Middle frontal gyrus (tissue), 1 donor: ENCODE measurements at regions not wholly inside any gene's neighbourhood (a gene's known extent, or its start where the extent isn't known, plus 50 kb on each side); places are given as distances from the start of the nearest gene placed in this dataset.

Experiments
- DNase-seq: peaks from one replicate; pipeline ENCODE4 v3.0.0-alpha.2; 2015; ENCODE audit warnings: low spot score; ENCODE audit errors: extremely low spot score

DNA sequence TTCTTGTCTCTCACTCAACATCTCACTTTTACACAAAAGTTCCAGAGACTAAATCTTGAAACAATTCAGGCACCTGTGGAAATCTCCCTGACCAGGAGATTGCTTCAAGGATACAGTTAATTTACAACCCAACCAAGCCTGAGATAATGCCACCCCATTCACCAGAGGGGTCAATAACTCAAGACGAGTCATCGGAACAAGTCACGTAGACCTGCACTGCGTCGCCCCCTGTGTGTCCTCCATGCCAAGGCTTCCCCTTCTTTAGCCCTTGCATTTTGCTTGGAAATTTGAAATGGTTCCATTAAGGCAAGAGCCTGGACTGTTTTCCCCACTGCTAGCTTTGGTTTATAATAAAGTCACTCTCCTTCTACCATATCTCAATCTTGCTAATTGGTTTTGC lies 129.0 kb upstream of the NEO1 start:
- DNase-seq: no peak

DNA sequence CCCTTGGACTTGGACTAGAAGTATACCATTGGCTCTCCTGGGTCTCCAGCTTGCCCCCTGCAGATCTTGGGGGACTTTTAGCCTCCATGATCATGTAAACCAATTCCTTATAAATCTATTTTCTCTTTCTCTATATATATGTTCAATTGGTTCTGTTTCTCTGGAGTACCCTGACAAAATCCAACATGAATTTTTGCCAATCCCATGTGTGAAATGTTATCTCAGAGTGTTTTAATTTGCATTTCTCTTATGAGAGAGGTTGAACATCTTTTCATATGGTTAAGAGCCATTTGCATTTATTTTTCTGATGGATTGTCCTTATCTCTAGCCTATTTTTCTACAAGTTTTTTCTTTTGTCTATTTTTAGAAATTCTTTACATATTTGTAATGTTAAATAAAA lies 131.7 kb upstream of the NEO1 start:
- DNase-seq: no peak

DNA sequence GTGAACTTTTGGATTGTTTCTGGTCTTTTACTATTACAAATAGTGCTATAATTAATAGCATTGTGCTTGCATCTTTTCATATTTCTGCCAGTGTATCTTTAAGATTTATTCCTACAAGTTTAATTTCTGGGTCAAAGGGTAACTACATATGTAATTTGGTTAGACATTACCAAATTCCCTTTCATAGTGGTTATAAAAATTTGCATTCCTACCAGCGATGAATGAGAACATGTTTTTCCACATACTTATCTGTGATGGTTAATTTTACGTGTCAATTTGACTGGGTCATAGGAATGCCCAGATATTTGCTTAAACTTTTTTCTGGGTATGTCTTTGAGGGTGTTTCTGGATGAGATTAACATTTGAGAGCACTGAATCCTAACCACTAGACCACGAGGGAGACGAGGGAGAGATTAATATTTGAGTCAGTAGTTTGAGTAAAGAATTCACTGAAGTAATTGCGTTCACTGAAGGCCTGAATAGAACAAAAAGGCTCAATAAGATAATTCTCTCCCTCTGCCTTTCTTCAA lies 132.3 kb upstream of the NEO1 start:
- no peak for DNase-seq

DNA sequence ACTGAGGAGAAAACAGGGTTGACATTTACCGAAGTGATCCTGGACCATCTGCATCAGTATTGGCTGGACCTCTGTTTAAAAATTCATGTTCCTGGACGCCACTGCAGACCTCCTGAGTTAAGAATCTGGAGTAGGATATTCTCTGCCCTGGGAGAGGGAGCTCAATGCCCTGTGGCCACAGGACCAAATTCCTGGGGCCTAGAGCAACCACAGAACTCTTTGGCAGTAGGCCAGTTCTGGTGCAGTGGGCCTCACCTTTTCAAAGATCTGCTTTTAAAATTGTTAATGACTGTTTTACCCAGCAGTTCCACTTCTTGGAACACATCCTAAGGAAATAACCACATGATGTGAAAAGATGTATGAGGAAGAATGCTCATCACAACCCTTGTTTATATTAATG lies 133.3 kb upstream of the ADPGK start:
- no peak for DNase-seq

DNA sequence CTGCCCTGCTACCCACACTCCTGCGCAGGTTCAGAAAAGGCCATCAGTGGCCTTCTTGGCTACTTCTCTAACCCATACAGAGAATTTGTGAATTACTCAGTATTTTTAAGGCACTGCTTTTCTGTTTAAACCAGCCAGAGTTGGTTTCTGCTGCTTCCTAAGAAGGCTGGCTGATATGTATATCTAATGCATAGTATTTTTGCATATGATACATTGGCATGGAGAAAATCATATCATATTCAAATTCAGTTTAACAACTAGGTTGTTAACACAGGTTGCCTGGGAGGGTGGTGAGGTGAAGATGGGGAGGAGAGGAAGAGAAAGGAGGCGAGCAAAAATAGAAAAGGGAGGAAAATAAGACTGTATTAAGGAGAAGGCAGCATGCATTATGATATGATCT lies 132.8 kb upstream of the ADPGK start:
- DNase-seq: no peak

DNA sequence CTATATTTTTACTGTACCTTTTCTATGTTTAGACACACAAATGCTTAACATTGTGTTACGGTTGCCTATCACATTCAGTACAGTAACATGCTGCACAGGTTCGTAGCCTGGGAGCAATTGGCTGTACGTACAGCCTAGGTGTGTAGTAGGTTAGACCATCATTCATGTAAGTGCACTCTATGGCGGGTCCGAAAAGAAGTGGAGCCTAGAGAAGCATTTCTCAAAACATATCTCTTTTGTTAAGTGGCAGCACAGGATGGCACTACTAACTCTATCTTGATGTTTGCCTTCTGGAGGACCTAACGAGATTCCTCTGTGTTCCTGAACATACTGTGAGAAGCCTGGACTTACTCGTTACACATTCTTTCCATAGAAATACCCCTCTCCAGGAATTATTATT lies 132.3 kb upstream of the ADPGK start:
- no peak for DNase-seq

DNA sequence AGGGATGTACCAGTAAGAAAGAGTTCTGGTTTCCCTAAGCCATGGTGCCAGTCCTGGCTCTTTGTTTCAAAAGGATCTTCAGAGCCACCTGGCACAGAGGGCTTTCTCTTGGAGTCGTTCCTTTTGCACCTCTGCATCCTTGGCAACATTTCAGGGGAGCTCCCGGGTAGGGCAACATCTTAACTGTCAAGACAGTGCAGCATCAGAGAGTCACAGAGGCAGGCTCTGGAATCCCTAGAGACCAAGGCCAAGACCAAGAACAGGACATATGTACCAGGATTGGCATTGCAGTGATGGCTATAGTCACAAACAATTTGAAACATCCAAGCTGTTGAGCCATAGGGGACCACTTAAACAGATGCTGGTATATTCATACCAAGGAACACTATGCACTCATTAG lies 129.4 kb upstream of the ADPGK start:
- DNase-seq: no peak

DNA sequence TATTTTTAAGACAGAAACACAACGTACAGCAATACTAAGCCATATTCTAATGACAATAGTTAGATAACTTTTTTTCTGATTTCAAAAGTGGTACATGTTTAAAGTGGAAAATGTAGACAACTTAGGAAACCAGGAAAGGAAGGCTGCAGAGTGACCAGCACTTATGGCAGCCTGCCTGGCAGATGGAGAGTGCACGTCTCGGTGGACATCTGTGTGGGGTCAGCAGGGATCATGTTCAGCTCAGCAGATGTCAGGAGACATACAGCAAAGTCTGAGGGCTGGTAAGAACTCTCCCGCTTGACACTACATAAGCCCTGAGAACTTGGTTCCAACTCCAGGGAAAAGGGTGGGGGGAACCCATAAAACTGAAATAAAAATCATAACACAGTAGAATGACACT lies 128.6 kb upstream of the ADPGK start:
- DNase-seq: no peak

DNA sequence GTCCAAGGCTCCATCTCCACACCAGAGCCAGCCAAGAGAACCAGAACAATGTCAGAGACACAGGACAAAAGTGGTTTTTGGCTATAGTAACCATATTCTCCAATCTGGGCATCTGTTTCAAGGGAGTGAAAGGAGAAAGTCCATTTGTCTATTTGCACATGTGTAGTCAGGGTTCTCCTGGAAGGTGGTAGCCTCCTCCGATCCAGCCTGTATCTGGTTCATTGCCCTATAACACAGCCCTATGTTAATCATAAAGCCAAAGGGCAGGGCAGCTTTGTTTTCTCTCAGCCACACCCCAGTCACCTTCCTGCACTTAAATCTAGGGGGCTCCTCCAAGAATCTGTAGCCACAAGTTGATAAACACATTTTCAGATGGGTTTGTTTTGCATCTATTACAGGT lies 128.1 kb upstream of the ADPGK start:
- no peak for DNase-seq

DNA sequence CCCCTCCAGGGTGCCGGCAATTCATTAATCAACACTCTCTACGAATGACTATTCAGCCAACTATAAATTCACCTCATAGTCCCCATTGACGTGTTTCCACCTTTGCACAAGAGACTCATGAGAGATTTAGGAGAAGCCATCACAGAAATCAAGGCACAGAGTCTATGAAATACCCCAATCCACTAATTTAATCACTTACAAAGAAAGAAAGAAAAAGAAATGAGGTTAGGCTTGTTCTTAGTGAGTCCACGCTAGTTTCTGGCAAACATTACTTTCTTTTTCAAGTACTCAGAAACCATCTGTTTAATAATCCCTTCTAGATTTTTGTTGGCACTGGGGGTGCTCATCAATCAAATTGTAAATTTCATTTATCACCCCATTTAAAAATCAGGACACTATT lies 125.2 kb upstream of the ADPGK start:
- DNase-seq: no peak

DNA sequence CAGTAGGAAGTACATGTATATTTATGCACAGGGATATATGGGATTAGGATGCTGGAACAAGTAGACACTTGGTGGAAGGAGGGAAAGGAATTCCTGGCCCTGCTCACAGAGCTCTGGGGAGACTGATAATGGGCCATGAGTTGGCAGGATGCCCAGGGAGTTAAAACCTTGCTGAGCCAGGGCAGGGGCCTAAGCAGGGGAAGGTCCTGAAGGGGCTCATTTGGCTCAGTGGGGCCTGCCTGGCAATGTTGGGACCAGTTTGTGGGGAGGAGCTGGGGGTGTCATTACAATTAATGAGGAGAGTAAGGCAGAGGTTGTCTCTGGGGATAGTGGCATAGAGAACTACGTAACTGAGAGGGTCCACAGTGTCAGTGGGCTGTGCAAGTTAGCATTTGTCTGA lies 124.2 kb upstream of the ADPGK start:
- no peak for DNase-seq

DNA sequence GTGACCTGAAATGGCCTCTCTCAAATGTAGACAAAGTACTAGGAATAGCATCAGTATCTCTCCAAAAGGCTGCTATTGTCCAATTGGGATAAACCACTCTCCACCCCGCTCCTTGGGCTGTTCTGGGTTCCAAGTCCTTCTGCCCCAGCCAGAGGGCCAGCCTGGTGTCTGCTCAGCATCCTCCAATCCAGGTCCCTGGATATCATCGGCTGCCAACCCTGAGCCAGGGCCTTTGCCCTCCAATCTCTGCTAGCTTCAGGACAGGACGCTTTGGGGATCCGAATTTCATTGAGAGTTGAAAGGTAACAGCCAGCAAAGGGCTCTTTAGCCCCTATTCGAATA lies 119.3 kb upstream of the ADPGK start:
- DNase-seq: no peak

DNA sequence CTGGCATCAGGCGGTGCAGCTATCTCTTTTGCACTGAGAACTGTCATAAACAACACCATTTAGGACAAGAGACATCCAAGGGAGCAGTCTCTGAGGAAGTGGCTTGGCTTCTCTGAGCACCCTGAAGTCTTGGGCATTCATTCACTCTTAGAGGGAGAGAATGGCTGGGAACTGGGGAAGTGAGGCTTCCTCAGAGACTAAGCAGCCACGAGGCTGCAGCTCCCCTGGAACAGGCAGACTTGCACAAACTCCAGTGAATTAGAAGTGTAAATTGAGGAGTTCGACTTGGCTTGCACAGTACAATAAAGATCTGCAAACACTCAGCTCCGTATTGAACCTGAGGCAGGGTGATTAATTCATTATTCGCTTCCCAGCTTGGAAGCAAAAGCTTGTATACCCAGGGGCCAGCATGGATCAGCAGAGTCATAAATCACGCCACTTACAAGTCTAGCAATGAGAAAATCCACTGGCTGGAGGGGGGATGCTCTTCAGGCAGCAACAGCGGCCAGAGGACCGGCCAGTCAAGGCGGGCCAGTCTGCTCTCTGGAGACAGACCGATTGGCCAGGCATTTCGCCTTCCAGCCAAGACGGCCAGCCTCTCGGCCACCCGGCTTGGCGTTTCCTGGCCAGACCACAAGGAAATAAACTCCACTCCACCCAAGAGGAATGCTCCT lies 118.8 kb upstream of the ADPGK start:
- no peak for DNase-seq

DNA sequence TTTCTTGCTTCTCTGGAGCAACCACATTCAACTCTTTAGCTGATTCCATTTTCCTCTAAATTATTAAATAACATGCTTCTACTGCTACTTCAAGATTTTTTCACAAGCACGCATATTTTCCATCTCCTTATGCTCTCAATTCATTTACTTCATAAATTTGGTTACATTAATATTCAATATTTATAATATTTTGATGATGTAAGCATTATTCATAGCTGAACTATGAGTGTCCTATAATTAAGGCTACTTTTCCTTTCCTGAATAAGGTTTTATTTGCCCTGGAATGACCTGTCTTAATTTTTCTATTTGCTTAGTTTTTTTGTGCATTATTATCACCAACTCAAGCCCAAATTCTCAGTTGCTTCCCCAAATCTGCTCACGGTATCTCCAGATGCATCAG lies 109.4 kb upstream of the ADPGK start:
- DNase-seq: no peak

DNA sequence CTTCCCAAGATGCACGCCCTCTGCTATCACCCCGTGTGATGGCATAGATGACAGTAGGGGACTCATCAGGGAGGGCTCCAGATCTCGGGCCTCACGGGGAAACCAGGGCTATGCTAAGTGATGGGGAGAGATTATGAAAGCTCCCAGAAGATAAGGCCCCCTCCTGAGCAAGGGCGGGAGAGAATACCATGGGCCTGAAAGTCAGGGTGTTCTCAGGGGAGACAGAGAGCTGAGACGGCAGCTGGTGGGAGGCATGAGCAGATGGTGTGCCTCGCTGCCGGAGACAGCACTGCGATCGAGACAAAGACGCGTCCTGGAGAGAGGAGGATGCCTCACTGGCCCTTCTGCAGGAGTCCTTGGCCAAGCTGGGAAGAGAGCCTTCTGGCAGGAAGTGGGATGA lies 106.5 kb upstream of the ADPGK start:
- DNase-seq: peak; percentile 37

DNA sequence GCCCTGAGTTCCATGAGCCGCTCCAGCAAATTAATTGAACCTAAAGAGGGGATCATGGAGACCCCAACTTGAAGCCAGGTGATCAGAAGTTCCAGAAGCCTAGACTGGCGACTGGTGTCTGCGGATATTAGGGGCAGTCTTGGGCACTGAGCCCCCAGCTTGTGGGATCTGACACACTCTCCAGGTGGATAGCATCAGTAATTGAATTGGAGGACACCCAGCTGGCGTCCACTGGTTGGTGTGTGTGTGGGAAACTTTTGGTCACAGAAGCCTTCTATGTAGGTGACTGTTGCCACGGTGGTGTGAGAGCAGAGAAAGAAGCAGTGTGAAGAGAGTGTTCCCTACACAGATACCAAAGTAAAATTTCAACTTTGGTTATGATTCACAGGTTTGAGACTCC lies 106.0 kb upstream of the ADPGK start:
- no peak for DNase-seq

DNA sequence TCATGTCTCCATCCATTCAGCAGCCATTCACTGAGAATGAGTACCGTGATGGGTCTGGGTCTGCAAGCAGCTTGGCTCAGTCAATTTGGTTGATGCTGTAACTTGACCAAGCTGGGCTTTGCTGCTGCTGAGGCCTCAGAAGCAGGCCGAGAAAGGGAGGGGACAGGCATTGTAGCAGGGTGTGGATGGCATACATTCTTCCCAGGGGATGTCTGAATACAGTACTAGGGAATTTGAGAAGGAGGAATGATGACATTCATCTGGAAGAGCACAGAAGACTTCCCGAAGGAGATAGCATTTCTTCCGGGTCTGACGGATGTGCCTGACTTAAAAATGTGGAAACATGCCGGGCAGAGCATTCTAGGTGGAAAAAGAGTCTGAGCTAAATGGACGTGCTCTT lies 105.3 kb upstream of the ADPGK start:
- DNase-seq: no peak

DNA sequence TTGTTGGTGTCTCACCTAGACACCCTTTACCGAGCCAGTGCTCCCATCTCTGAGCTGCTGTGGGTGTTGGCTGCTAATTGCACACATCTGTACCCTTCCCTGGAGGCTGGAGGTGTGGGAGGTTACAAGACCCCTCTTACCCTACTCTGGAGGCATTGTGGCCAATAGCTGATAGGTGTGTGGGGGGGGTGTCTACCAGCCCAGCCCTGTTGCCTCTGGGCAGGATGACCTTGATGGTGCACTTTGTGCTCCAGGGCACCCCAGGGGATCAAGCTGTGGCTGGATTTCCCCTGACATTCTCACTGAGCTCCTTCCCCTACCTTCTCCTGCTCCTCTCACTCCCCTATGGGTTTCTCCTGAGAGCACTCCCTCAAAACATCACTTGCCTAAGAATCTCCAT lies 104.7 kb upstream of the ADPGK start:
- DNase-seq: no peak

DNA sequence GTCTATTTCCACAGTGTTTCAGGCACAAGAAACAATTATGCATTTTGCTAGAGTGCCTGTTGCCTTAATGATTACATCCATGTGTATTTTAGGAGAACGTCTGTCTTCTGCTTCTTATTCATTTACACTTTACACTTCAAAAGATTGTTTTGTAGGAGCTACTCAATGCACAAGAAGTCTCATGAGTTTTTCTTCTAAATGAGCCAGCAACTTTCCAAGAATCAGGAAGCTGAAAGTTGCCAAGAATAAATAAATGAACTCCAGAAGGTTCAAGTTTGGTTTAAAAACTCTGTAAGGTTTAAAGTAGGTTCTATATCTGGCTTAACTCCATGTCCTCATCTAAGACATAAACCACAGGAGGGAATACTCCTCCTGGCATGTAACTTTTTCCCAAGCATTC lies 103.8 kb upstream of the ADPGK start:
- no peak for DNase-seq

DNA sequence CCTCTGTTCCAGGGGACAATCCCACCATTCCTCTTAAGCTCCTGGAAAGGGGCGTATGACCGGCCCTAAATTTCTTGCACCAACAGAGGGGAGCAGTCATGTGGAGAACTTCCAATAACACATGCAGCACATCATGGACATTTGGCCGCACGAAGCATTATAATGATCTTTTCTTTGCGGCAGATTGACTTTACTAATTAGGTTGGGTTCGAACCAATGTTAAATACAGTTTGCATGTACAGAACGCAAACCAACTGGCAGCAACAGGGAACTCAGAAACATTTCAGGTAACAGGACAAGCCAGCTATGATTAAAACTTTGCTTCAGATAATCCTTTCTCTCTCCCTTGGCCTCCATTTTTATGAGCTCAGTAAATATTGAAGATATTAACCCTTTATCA lies 100.8 kb upstream of the ADPGK start:
- DNase-seq: no peak

DNA sequence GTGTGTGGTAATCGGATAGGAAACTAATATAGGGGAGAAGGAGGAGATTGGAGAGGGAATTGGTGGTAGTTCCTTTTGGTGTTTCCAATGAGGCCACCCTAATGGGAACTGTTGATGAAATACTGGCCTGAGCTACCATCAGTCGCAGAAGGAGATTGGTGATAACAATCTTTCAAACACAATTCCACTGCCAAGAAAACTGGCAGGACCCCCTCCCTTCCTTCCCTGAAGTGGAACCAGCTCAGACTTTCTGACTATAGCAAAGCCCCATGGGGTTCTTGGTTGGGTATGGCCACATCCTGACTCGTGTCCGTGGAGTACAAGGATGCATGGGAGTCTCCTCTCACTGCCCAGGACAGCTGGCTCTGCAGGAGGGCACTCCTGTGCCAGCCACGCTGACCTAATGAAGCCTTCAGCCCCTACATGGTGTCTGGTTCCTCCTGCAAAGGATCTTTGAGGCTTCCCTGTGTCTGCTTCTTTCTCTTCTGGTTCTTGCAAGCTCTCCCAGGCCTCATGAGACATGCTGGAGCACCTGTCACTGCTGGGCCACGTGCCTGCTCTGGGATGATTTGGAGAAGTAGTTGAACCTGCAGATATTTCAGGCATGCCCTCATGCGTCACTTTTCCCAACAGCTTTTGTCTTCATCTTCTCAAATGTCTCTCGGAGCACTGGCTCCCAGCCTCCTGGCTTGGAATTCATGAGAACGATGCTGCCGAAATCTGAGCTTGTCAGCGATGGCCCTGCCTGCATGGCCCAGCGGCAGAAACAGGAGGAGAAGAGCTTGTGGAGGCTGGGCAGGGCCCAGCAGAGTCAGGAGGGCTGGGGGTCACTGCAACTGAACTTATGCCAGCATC lies 90.0 kb upstream of the ADPGK start:
- DNase-seq: no peak

DNA sequence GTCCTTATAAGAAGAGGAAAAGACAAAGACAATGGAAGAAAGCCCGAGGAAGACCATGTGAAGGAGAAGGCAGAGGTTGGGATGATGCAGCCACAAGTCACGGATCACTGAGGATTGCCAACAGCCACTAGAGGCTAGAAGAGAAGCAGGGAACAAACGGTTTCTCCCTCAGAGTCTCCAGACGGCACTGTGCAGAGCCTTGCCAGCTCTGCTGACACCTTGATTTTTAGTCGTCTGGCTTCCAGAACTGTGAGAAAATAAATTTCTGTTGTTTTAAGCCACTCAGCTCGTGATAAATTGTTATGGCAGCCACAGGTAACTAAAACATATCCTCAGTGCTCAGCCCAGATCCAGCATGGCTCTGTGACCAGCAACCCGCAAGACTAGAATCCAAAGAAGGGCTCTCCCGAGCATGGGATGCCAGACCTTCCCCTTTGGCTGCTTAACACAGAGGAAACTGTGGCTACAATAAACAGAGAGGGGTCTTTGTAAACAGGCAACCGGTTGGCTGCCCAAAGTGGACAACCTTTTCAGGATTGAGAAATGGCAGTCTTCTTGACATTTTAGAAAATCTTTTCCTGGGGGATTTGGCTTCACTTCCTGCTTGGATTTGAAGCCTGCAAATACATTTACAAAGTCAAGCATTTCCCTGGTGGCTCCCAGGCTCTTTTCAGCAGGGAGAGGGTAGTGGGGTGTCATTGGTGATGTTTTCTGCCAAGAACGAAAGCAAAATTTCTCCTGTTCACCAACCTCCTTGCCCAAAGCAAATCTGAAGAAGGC lies 88.7 kb upstream of the ADPGK start:
- DNase-seq: no peak
